Prostate gland (tissue), 2 donors: ENCODE measurements at regions not wholly inside any gene's neighbourhood (a gene's known extent, or its start where the extent isn't known, plus 50 kb on each side); places are given as distances from the start of the nearest gene placed in this dataset.

ENCODE experiments used
- POLR2A ChIP-seq: fragments of 450-650 bp; IDR thresholded peaks from one replicate; pipeline ENCODE4 v1.6.1; 2016; ENCODE audit warnings: antibody characterized with exemption, mild to moderate bottlenecking
- POLR2AphosphoS5 ChIP-seq: sonication (generic); formaldehyde crosslinking; IDR thresholded peaks from one replicate; pipeline ENCODE4 v1.6.1; 2017; ENCODE audit warnings: antibody characterized with exemption
- TF ChIP-seq, protein P1 (sequence below), 4 experiments: fragments of 200-600 bp in 2 of 4; fragments of 450-650 bp in 2 of 4; sonication (generic) in 2 of 4; IDR thresholded peaks; 1 replicate in 3 of 4; 2 replicates in 1 of 4; pipeline ENCODE4 v1.5.1; 2016 to 2019; ENCODE audit warnings: antibody characterized with exemption in 4 of 4, mild to moderate bottlenecking in 2 of 4, moderate library complexity in 2 of 4

DNA sequence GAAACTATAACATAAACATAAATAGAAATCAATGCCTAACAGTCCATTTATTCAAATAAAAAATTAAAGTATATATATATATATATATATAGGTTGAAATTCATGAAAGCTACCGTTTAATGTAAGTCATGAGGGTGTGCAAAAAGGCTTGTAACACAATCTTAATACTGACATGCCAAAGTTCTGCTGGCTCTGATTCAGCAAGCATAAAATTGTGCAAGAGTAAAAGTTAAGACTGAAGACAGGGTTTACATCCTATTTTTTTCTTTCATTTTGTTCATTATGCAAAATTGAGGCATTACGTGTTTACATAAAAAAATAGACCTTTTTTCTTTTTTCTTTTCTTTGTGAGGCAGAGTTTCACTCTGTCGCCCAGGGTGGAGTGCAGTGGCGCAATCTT, 984.2 kb downstream of the FSCB start:
- TF ChIP-seq, protein P1, sequence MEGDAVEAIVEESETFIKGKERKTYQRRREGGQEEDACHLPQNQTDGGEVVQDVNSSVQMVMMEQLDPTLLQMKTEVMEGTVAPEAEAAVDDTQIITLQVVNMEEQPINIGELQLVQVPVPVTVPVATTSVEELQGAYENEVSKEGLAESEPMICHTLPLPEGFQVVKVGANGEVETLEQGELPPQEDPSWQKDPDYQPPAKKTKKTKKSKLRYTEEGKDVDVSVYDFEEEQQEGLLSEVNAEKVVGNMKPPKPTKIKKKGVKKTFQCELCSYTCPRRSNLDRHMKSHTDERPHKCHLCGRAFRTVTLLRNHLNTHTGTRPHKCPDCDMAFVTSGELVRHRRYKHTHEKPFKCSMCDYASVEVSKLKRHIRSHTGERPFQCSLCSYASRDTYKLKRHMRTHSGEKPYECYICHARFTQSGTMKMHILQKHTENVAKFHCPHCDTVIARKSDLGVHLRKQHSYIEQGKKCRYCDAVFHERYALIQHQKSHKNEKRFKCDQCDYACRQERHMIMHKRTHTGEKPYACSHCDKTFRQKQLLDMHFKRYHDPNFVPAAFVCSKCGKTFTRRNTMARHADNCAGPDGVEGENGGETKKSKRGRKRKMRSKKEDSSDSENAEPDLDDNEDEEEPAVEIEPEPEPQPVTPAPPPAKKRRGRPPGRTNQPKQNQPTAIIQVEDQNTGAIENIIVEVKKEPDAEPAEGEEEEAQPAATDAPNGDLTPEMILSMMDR (IDR thresholded peaks at IDR 0.05), result no peak
- TF ChIP-seq POLR2A (no peak), POLR2AphosphoS5 (no peak)
